Kidney (tissue), 13 donors: ENCODE measurements at regions not wholly inside any gene's neighbourhood (a gene's known extent, or its start where the extent isn't known, plus 50 kb on each side); places are given as distances from the start of the nearest gene placed in this dataset.

Source experiments
- DNase-seq, 5 donors: peaks; one replicate each; pipeline ENCODE4 v3.0.0-alpha.2; 2013 to 2020
- FAIRE-seq: peaks from 2 replicates; lab custom pipeline; 2012; peaks lifted over from hg19 to GRCh38; lab: Jason Lieb, UNC
- H3K27ac ChIP-seq, 2 donors: one replicate each; pipeline ENCODE4 v1.7.0; 2013; ENCODE audit warnings: low read depth in 2 of 2, low read length in 2 of 2, inconsistent platforms in 1 of 2
- H3K27me3 ChIP-seq: one replicate; pipeline ENCODE4 v1.7.1; 2013; ENCODE audit warnings: low read length, inconsistent platforms; ENCODE audit not compliant: control insufficient read depth, insufficient read depth
- H3K36me3 ChIP-seq, 3 donors: one replicate each; pipeline versions ENCODE4 v1.7.0 to v1.7.1; 2013; ENCODE audit warnings: low read length in 3 of 3, control low read depth in 1 of 3, inconsistent platforms in 1 of 3; ENCODE audit not compliant: insufficient read depth in 3 of 3, control insufficient read depth in 2 of 3
- H3K4me1 ChIP-seq, 3 donors: one replicate each; pipeline versions ENCODE4 v1.7.0 to v1.7.1; 2013; ENCODE audit warnings: low read length in 3 of 3, inconsistent platforms in 1 of 3, low read depth in 1 of 3; ENCODE audit not compliant: control insufficient read depth in 2 of 3, insufficient read depth in 2 of 3
- H3K4me3 ChIP-seq, 3 donors: one replicate each; pipeline versions ENCODE4 v1.7.0 to v1.8.1; 2013; ENCODE audit warnings: low read length in 3 of 3, control low read depth in 1 of 3, inconsistent platforms in 1 of 3
- H3K9ac ChIP-seq, 3 donors: one replicate each; pipeline versions ENCODE4 v1.7.0 to v1.7.1; 2013; ENCODE audit warnings: low read length in 3 of 3, control low read depth in 1 of 3, inconsistent platforms in 1 of 3
- H3K9me3 ChIP-seq, 3 donors: one replicate each; pipeline versions ENCODE4 v1.7.0 to v1.7.1; 2013; ENCODE audit warnings: low read length in 3 of 3, control low read depth in 1 of 3, inconsistent platforms in 1 of 3; ENCODE audit not compliant: control insufficient read depth in 2 of 3, insufficient read depth in 1 of 3
- CTCF ChIP-seq: IDR thresholded peaks from 3 replicates; pipeline ENCODE4 v1.5.1; 2012; ENCODE audit warnings: mild to moderate bottlenecking, moderate library complexity, borderline replicate concordance; ENCODE audit not compliant: insufficient read depth; ENCODE audit errors: extremely low read depth
- intact Hi-C: fragments of 100-400 bp; cut with DNase I; formaldehyde crosslinking; loops from one replicate; pipeline ENCODE4 v1.11.1; 2022
- donor health status: control.
- donor health status: control.
- donor health status: control.
- donor health status: control.
- donor health status: control.
- donor health status: DM: yes; HTN: yes; CAD: no.
- donor health status: Normal renal cell carcinoma (clear cell type).

DNA sequence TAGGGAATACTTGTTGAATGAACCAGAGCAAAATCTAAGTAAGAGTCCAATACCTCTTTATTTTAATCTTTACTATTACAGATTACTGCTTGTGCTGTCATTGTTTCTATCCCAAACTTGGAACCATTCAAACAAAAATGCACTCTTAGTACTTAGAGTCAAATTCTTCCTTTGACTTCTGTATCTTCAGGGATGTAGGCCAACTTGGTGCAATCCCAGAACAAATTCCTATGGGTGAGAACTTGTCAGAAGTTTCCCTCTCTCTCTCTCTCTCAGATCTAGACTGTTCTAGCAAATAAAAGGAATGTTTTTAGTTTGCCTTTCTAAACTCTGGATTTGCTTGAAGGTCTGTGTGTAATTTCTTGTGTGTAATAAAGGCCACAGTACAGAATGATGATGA is 329.0 kb upstream of the TMTC4 start:
- Histone ChIP-seq H3K4me1 (no peaks in the 10 kb centered on the region), H3K9ac (no peak overlapping the region), H3K4me3 (no peak overlapping the region), H3K36me3 (no peaks in the 10 kb centered on the region), H3K27me3 (no peaks in the 10 kb centered on the region), H3K9me3 (no peaks in the 10 kb centered on the region), H3K27ac (no peak overlapping the region)
- no peak for DNase-seq
- no peak for FAIRE-seq
- TF ChIP-seq CTCF, result no peak
- intact Hi-C loops, result no loop called here

GRCh38 chr13:100989392-100989791 is 314.8 kb upstream of the TMTC4 start:
- H3K27ac ChIP-seq, result no peak overlapping the region
- no peaks in the 10 kb centered on the region for H3K4me1 ChIP-seq
- intact Hi-C loops, result no loop called here
- no peak overlapping the region for H3K9ac ChIP-seq
- no peak for TF ChIP-seq CTCF
- FAIRE-seq (no peak), DNase-seq (no peak)
- H3K27me3 ChIP-seq, result no peaks in the 10 kb centered on the region
- peaks cover 0 to 2% (median 0%) of the 10 kb centered on the region in 3 donors for H3K9me3 ChIP-seq
- no peaks in the 10 kb centered on the region for H3K36me3 ChIP-seq
- no peak overlapping the region for H3K4me3 ChIP-seq

DNA sequence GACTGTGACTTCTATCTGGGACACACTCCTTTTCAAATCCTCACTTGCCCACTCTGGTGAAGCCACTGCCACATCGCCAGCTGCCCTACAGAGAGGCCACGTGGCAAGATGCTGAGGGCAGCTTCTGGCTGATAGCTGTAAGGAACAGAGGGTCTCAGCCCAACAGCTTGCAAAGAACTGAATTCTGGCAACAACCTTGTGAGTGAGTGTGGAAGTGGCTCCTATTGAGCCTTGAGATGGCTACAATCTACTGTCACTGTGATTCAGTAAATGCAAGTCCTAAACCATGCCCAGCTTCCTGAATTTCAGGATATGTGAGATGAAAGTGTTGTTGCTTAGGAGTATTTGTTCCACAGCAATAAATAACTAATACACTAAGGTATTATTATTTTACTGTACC is 314.3 kb upstream of the TMTC4 start:
- Histone ChIP-seq H3K9ac (no peak overlapping the region), H3K27ac (no peak overlapping the region), H3K9me3 (peaks cover 0 to 2% (median 0%) of the 10 kb centered on the region in 3 donors), H3K4me3 (no peak overlapping the region), H3K36me3 (no peaks in the 10 kb centered on the region), H3K4me1 (no peaks in the 10 kb centered on the region), H3K27me3 (no peaks in the 10 kb centered on the region)
- DNase-seq (no peak), FAIRE-seq (no peak)
- intact Hi-C loops, result no loop called here
- TF ChIP-seq CTCF, result no peak

- no peaks in the 10 kb centered on the region for H3K36me3 ChIP-seq
- no peak overlapping the region for H3K4me3 ChIP-seq
- H3K27me3 ChIP-seq, result no peaks in the 10 kb centered on the region
- TF ChIP-seq CTCF, result no peak
- no peaks in the 10 kb centered on the region for H3K4me1 ChIP-seq
- no peak for DNase-seq
- no peak overlapping the region for H3K27ac ChIP-seq
- intact Hi-C loops, result no loop called here
- H3K9ac ChIP-seq, result no peak overlapping the region
- H3K9me3 ChIP-seq, result no peaks in the 10 kb centered on the region
- no peak for FAIRE-seq
Observed at GRCh38 chr13:100987948-100988347, 313.4 kb upstream of the TMTC4 start.
